ENCODE measurements at regions not wholly inside any gene's neighbourhood (a gene's known extent, or its start where the extent isn't known, plus 50 kb on each side); places are given as distances from the start of the nearest gene placed in this dataset.

DNA sequence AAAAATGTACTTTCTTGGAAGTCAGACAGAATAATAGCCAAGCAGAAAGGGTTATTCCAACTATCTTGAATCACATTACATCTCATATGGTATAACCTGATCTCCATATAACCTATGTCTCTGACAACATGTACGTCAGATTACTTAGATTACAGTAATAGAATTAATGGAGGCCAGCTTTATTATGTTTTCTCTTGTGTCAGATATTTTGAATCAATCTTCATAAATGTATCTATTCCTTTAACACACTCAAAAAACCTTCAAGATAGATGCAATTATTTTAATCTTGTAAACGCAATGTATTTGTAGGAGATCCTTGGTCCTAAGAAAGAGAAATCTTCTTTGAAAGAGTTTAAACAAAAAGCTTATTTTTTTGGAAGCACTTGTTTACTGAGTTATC lies 188.4 kb upstream of the KLF12 start (continued):
- TF ChIP-seq POLR2AphosphoS5 (IDR thresholded peaks at IDR 0.05; ENCODE audit: low read depth, low read length) (no peak), HDAC6 (IDR thresholded peaks at IDR 0.05; ENCODE audit: low read depth, low read length) (no peak)
